SK-N-SH treated with all-trans-retinoic acid at 6 μM for 48 hours (cell line): ENCODE measurements at regions not wholly inside any gene's neighbourhood (a gene's known extent, or its start where the extent isn't known, plus 50 kb on each side); places are given as distances from the start of the nearest gene placed in this dataset.

Source experiments
- ATAC-seq: fragments of 200-7000 bp; cut with Tn5 transposase; 3 replicates; pipeline ENCODE4 v1.9.1; 2020; ENCODE audit warnings: mild to moderate bottlenecking, moderate library complexity
- ARNTL ChIP-seq: fragments of 450-650 bp; formaldehyde crosslinking; IDR thresholded peaks from 2 replicates; pipeline ENCODE4 v1.5.0; 2020; ENCODE audit warnings: low read depth, mild to moderate bottlenecking, moderate library complexity, borderline replicate concordance
- CSDC2 ChIP-seq: fragments of 250-450 bp; sonication (Bioruptor Pico); IDR thresholded peaks from 2 replicates; pipeline ENCODE4 v1.5.0; 2020; ENCODE audit warnings: mild to moderate bottlenecking, moderate library complexity
- ESRRG ChIP-seq: fragments of 250-450 bp; sonication (Bioruptor Pico); IDR thresholded peaks from 2 replicates; pipeline ENCODE4 v1.6.1; 2021; ENCODE audit warnings: mild to moderate bottlenecking
- ISL1 ChIP-seq: fragments of 250-450 bp; sonication (Bioruptor Pico); IDR thresholded peaks from 2 replicates; pipeline ENCODE4 v2.1.2; 2022; ENCODE audit warnings: mild to moderate bottlenecking, moderate library complexity
- OSR1 ChIP-seq: fragments of 250-450 bp; sonication (Bioruptor Pico); IDR thresholded peaks from 2 replicates; pipeline ENCODE4 v1.8.0; 2022; ENCODE audit warnings: moderate library complexity, mild to moderate bottlenecking, inconsistent platforms
- PPARA ChIP-seq: fragments of 250-450 bp; sonication (Bioruptor Pico); IDR thresholded peaks from 2 replicates; pipeline ENCODE4 v1.5.0; 2020; ENCODE audit warnings: mild to moderate bottlenecking, borderline replicate concordance
- RARB ChIP-seq: fragments of 250-450 bp; sonication (Bioruptor Pico); IDR thresholded peaks from 2 replicates; pipeline ENCODE4 v1.8.0; 2021; ENCODE audit warnings: mild to moderate bottlenecking, moderate library complexity
- SNAI2 ChIP-seq: fragments of 250-450 bp; sonication (Bioruptor Pico); IDR thresholded peaks from 2 replicates; pipeline ENCODE4 v1.5.0; 2020; ENCODE audit warnings: mild to moderate bottlenecking, moderate library complexity
- TCF4 ChIP-seq: fragments of 250-450 bp; sonication (Bioruptor Pico); IDR thresholded peaks from 2 replicates; pipeline ENCODE4 v1.8.0; 2021; ENCODE audit warnings: mild to moderate bottlenecking, moderate library complexity, borderline replicate concordance
- TOX ChIP-seq: fragments of 250-450 bp; sonication (Bioruptor Pico); IDR thresholded peaks from 2 replicates; pipeline ENCODE4 v1.8.0; 2021; ENCODE audit warnings: mild to moderate bottlenecking, moderate library complexity, borderline replicate concordance
- TSHZ2 ChIP-seq: fragments of 250-450 bp; sonication (Bioruptor Pico); IDR thresholded peaks from 2 replicates; pipeline ENCODE4 v1.5.0; 2020; ENCODE audit warnings: mild to moderate bottlenecking, moderate library complexity
- ZFP3 ChIP-seq: fragments of 250-450 bp; sonication (Bioruptor Pico); IDR thresholded peaks from 2 replicates; pipeline ENCODE4 v1.5.0; 2020; ENCODE audit warnings: mild to moderate bottlenecking, moderate library complexity
- ZFP30 ChIP-seq: fragments of 450-650 bp; formaldehyde crosslinking; IDR thresholded peaks from 2 replicates; pipeline ENCODE4 v1.5.0; 2022; ENCODE audit warnings: mild to moderate bottlenecking, moderate library complexity
- ZNF565 ChIP-seq: fragments of 450-650 bp; formaldehyde crosslinking; conservative IDR thresholded peaks from 2 replicates; pipeline ENCODE4 v1.5.0; 2020; ENCODE audit warnings: low read depth, mild to moderate bottlenecking, moderate library complexity
- ZNF70 ChIP-seq: fragments of 450-650 bp; formaldehyde crosslinking; IDR thresholded peaks from 2 replicates; pipeline ENCODE4 v1.5.0; 2020; ENCODE audit warnings: mild to moderate bottlenecking, moderate library complexity
- ZNF8 ChIP-seq: fragments of 450-650 bp; formaldehyde crosslinking; IDR thresholded peaks from 2 replicates; pipeline ENCODE4 v1.5.0; 2020; ENCODE audit warnings: mild to moderate bottlenecking, moderate library complexity
- TF ChIP-seq, protein P1 (sequence below): fragments of 250-450 bp; sonication (Bioruptor Pico); IDR thresholded peaks from 2 replicates; pipeline ENCODE4 v1.5.1; 2021; ENCODE audit warnings: mild to moderate bottlenecking, moderate library complexity
- TF ChIP-seq, protein P2 (sequence below): fragments of 250-450 bp; sonication (Bioruptor Pico); IDR thresholded peaks from 2 replicates; pipeline ENCODE4 v1.8.0; 2021; ENCODE audit warnings: low read depth, mild to moderate bottlenecking, moderate library complexity, borderline replicate concordance
- TF ChIP-seq, protein P3 (sequence below): fragments of 250-450 bp; sonication (Bioruptor Pico); IDR thresholded peaks from 2 replicates; pipeline ENCODE4 v1.8.0; 2020; ENCODE audit warnings: mild to moderate bottlenecking, moderate library complexity, borderline replicate concordance

- no peak for ATAC-seq
- no peak for TF ChIP-seq TCF4 (CRISPR knock-in tag)
- no peak for TF ChIP-seq ARNTL (CRISPR knock-in tag)
- TF ChIP-seq ZFP3 (CRISPR knock-in tag): no peak
- TF ChIP-seq, protein P1, sequence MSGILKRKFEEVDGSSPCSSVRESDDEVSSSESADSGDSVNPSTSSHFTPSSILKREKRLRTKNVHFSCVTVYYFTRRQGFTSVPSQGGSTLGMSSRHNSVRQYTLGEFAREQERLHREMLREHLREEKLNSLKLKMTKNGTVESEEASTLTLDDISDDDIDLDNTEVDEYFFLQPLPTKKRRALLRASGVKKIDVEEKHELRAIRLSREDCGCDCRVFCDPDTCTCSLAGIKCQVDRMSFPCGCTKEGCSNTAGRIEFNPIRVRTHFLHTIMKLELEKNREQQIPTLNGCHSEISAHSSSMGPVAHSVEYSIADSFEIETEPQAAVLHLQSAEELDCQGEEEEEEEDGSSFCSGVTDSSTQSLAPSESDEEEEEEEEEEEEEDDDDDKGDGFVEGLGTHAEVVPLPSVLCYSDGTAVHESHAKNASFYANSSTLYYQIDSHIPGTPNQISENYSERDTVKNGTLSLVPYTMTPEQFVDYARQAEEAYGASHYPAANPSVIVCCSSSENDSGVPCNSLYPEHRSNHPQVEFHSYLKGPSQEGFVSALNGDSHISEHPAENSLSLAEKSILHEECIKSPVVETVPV (CRISPR knock-in tag): no peak
- TF ChIP-seq ZNF70 (CRISPR knock-in tag): no peak
- no peak for TF ChIP-seq RARB (CRISPR knock-in tag)
- TF ChIP-seq ZNF8 (CRISPR knock-in tag): no peak
- TF ChIP-seq PPARA: no peak
- no peak for TF ChIP-seq TOX (CRISPR knock-in tag)
- no peak for TF ChIP-seq ISL1
- TF ChIP-seq TSHZ2: no peak
Observed at GRCh38 chr11:109184376-109184775, 237.6 kb upstream of the C11orf87 start.

DNA sequence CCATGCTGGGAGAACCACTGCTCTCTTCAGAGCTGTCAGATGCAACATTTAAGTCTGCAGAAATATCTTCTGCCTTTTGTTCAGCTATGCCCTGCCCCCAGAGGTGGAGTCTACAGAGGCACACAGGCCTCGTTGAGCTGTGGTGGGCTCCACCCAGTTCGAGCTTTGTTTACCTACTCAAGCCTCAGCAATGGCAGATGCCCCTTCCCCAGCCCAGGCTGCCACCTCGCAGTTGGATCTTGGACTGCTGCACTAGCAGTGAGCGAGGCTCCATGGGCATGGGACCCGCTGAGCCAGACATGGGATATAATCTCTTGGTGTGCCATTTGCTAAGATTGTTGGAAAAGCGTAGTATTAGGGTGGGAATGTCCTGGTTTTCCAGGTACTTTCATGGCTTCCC is 229.1 kb upstream of the C11orf87 start:
- no peak for ATAC-seq
- TF ChIP-seq TSHZ2 (no peak), OSR1 (no peak), ZFP3 (CRISPR knock-in tag) (no peak), ZNF8 (CRISPR knock-in tag) (no peak), ESRRG (CRISPR knock-in tag) (no peak), CSDC2 (CRISPR knock-in tag) (no peak), SNAI2 (CRISPR knock-in tag) (no peak), ZFP30 (CRISPR knock-in tag) (no peak), PPARA (no peak), ZNF565 (CRISPR knock-in tag) (no peak), TOX (CRISPR knock-in tag) (no peak), ISL1 (no peak), ARNTL (CRISPR knock-in tag) (no peak)
- TF ChIP-seq, protein P2, sequence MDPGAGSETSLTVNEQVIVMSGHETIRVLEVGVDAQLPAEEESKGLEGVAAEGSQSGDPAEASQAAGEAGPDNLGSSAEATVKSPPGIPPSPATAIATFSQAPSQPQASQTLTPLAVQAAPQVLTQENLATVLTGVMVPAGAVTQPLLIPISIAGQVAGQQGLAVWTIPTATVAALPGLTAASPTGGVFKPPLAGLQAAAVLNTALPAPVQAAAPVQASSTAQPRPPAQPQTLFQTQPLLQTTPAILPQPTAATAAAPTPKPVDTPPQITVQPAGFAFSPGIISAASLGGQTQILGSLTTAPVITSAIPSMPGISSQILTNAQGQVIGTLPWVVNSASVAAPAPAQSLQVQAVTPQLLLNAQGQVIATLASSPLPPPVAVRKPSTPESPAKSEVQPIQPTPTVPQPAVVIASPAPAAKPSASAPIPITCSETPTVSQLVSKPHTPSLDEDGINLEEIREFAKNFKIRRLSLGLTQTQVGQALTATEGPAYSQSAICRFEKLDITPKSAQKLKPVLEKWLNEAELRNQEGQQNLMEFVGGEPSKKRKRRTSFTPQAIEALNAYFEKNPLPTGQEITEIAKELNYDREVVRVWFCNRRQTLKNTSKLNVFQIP: no peak
- TF ChIP-seq, protein P3, sequence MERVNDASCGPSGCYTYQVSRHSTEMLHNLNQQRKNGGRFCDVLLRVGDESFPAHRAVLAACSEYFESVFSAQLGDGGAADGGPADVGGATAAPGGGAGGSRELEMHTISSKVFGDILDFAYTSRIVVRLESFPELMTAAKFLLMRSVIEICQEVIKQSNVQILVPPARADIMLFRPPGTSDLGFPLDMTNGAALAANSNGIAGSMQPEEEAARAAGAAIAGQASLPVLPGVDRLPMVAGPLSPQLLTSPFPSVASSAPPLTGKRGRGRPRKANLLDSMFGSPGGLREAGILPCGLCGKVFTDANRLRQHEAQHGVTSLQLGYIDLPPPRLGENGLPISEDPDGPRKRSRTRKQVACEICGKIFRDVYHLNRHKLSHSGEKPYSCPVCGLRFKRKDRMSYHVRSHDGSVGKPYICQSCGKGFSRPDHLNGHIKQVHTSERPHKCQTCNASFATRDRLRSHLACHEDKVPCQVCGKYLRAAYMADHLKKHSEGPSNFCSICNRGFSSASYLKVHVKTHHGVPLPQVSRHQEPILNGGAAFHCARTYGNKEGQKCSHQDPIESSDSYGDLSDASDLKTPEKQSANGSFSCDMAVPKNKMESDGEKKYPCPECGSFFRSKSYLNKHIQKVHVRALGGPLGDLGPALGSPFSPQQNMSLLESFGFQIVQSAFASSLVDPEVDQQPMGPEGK: no peak

GRCh38 chr11:109193880-109194279 is 228.1 kb upstream of the C11orf87 start:
- no peak for TF ChIP-seq ZFP3 (CRISPR knock-in tag)
- no peak for ATAC-seq
